ENCODE measurements at regions not wholly inside any gene's neighbourhood (a gene's known extent, or its start where the extent isn't known, plus 50 kb on each side); places are given as distances from the start of the nearest gene placed in this dataset.

GRCh38 chr6:101066481-101066880, 185.4 kb upstream of the ASCC3 start:
- Histone ChIP-seq H3K9ac (ENCODE audit: low read depth in 1 of 2, low read length in 2 of 2) (no peak overlapping the region), H3K27ac (ENCODE audit: low read depth in 1 of 2, low read length in 2 of 2) (no peak overlapping the region), H3K4me3 (ENCODE audit: low read depth in 1 of 3, low read length in 3 of 3) (no peak overlapping the region), H3K36me3 (ENCODE audit: control insufficient read depth in 4 of 4, insufficient read depth in 3 of 4, low read depth in 1 of 4, low read length in 3 of 4) (no peaks in the 10 kb centered on the region), H3K27me3 (ENCODE audit: control insufficient read depth in 4 of 4, insufficient read depth in 4 of 4, low read length in 3 of 4) (no peaks in the 10 kb centered on the region), H3K9me3 (ENCODE audit: control insufficient read depth in 4 of 4, low read length in 3 of 4) (no peaks in the 10 kb centered on the region), H3K4me1 (ENCODE audit: control insufficient read depth in 4 of 4, insufficient read depth in 4 of 4, low read length in 3 of 4) (no peaks in the 10 kb centered on the region)
- no peak for DNase-seq (ENCODE audit: low spot score)
- WGBS = 89% methylated on average over 12 of the region's 12 CpGs
- TF ChIP-seq FOXA2 (IDR thresholded peaks at IDR 0.05) = no peak
- TF ChIP-seq EGR1 (IDR thresholded peaks at IDR 0.05; ENCODE audit: low read depth in 2 of 2) = no peak
- no peak for TF ChIP-seq ZBTB33 (IDR thresholded peaks at IDR 0.05)
- no peak for TF ChIP-seq RXRA (IDR thresholded peaks at IDR 0.05)
- TF ChIP-seq, protein P1, sequence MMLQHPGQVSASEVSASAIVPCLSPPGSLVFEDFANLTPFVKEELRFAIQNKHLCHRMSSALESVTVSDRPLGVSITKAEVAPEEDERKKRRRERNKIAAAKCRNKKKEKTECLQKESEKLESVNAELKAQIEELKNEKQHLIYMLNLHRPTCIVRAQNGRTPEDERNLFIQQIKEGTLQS (IDR thresholded peaks at IDR 0.05) = no peak
- TF ChIP-seq FOXA1 (IDR thresholded peaks at IDR 0.05) = no peak
- no peak for TF ChIP-seq HNF4G (IDR thresholded peaks at IDR 0.05)
- TF ChIP-seq, protein P2, sequence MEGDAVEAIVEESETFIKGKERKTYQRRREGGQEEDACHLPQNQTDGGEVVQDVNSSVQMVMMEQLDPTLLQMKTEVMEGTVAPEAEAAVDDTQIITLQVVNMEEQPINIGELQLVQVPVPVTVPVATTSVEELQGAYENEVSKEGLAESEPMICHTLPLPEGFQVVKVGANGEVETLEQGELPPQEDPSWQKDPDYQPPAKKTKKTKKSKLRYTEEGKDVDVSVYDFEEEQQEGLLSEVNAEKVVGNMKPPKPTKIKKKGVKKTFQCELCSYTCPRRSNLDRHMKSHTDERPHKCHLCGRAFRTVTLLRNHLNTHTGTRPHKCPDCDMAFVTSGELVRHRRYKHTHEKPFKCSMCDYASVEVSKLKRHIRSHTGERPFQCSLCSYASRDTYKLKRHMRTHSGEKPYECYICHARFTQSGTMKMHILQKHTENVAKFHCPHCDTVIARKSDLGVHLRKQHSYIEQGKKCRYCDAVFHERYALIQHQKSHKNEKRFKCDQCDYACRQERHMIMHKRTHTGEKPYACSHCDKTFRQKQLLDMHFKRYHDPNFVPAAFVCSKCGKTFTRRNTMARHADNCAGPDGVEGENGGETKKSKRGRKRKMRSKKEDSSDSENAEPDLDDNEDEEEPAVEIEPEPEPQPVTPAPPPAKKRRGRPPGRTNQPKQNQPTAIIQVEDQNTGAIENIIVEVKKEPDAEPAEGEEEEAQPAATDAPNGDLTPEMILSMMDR (IDR thresholded peaks at IDR 0.05; ENCODE audit: low read depth, low read length, missing input control) = no peak
- TF ChIP-seq JUND (IDR thresholded peaks at IDR 0.05) = no peak
- no peak for TF ChIP-seq YY1 (IDR thresholded peaks at IDR 0.05)
- no peak for TF ChIP-seq GABPA (IDR thresholded peaks at IDR 0.05 in 1 of 2, conservative IDR thresholded peaks at IDR 0.05 in 1 of 2)
- TF ChIP-seq TAF1 (conservative IDR thresholded peaks at IDR 0.05) = no peak
- TF ChIP-seq, protein P3, sequence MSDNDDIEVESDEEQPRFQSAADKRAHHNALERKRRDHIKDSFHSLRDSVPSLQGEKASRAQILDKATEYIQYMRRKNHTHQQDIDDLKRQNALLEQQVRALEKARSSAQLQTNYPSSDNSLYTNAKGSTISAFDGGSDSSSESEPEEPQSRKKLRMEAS (IDR thresholded peaks at IDR 0.05) = no peak
- TF ChIP-seq SP1 (IDR thresholded peaks at IDR 0.05) = no peak
- TF ChIP-seq NR2F2 (IDR thresholded peaks at IDR 0.05) = no peak
- TF ChIP-seq, protein P4, sequence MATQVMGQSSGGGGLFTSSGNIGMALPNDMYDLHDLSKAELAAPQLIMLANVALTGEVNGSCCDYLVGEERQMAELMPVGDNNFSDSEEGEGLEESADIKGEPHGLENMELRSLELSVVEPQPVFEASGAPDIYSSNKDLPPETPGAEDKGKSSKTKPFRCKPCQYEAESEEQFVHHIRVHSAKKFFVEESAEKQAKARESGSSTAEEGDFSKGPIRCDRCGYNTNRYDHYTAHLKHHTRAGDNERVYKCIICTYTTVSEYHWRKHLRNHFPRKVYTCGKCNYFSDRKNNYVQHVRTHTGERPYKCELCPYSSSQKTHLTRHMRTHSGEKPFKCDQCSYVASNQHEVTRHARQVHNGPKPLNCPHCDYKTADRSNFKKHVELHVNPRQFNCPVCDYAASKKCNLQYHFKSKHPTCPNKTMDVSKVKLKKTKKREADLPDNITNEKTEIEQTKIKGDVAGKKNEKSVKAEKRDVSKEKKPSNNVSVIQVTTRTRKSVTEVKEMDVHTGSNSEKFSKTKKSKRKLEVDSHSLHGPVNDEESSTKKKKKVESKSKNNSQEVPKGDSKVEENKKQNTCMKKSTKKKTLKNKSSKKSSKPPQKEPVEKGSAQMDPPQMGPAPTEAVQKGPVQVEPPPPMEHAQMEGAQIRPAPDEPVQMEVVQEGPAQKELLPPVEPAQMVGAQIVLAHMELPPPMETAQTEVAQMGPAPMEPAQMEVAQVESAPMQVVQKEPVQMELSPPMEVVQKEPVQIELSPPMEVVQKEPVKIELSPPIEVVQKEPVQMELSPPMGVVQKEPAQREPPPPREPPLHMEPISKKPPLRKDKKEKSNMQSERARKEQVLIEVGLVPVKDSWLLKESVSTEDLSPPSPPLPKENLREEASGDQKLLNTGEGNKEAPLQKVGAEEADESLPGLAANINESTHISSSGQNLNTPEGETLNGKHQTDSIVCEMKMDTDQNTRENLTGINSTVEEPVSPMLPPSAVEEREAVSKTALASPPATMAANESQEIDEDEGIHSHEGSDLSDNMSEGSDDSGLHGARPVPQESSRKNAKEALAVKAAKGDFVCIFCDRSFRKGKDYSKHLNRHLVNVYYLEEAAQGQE (IDR thresholded peaks at IDR 0.05) = no peak

DNA sequence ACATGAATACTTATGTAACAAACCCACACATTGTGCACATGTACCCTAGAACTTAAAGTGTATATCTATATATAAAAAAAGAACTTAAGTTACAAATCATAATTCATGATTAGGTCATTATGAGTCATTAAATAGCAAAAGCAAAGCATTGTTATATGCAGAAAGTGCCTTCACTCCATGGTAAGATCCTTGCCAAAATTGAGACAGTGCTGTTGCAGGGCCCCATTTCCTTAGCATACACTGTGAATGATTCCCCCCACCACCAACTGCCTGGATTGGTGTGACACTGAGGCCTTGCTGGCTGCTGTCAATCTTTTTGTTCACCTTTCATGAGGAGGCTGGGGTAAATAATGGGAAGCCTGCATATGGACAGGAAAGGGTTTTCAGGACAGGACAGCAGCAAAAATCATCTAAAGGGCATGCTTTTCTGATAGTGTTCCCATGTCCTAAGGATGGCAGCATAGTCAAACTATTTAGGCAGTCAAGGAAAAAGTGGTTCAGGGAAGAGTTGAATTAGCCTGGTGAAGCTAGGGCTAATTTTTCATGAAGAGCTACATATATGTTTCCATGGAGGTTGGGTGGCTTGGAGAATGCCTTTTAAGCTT, 188.2 kb upstream of the ASCC3 start:
- no peaks in the 10 kb centered on the region for H3K9me3 ChIP-seq (ENCODE audit: control insufficient read depth in 4 of 4, low read length in 3 of 4)
- H3K27me3 ChIP-seq (ENCODE audit: control insufficient read depth in 4 of 4, insufficient read depth in 4 of 4, low read length in 3 of 4) = no peaks in the 10 kb centered on the region
- DNase-seq (ENCODE audit: low spot score) = no peak
- TF ChIP-seq FOXA1 (IDR thresholded peaks at IDR 0.05) (no peak), SP1 (IDR thresholded peaks at IDR 0.05) (no peak), HNF4A (conservative IDR thresholded peaks at IDR 0.05) (no peak), RXRA (IDR thresholded peaks at IDR 0.05) (no peak), RAD21 (IDR thresholded peaks at IDR 0.05) (no peak), HNF4G (IDR thresholded peaks at IDR 0.05) (no peak), TAF1 (conservative IDR thresholded peaks at IDR 0.05) (no peak), YY1 (IDR thresholded peaks at IDR 0.05) (no peak), NR2F2 (IDR thresholded peaks at IDR 0.05) (no peak), GABPA (IDR thresholded peaks at IDR 0.05 in 1 of 2, conservative IDR thresholded peaks at IDR 0.05 in 1 of 2) (no peak)
- TF ChIP-seq, protein P4 (IDR thresholded peaks at IDR 0.05) = no peak
- TF ChIP-seq, protein P3 (IDR thresholded peaks at IDR 0.05) = no peak
- TF ChIP-seq, protein P1 (IDR thresholded peaks at IDR 0.05) = no peak

More for the DNA sequence above, 188.2 kb upstream of the ASCC3 start:
- Histone ChIP-seq H3K9ac (ENCODE audit: low read depth in 1 of 2, low read length in 2 of 2) (no peak overlapping the region), H3K4me1 (ENCODE audit: control insufficient read depth in 4 of 4, insufficient read depth in 4 of 4, low read length in 3 of 4) (no peaks in the 10 kb centered on the region), H3K36me3 (ENCODE audit: control insufficient read depth in 4 of 4, insufficient read depth in 3 of 4, low read depth in 1 of 4, low read length in 3 of 4) (no peaks in the 10 kb centered on the region), H3K27ac (ENCODE audit: low read depth in 1 of 2, low read length in 2 of 2) (no peak overlapping the region), H3K4me3 (ENCODE audit: low read depth in 1 of 3, low read length in 3 of 3) (no peak overlapping the region)
